ENCODE measurements at regions not wholly inside any gene's neighbourhood (a gene's known extent, or its start where the extent isn't known, plus 50 kb on each side); places are given as distances from the start of the nearest gene placed in this dataset.

DNA sequence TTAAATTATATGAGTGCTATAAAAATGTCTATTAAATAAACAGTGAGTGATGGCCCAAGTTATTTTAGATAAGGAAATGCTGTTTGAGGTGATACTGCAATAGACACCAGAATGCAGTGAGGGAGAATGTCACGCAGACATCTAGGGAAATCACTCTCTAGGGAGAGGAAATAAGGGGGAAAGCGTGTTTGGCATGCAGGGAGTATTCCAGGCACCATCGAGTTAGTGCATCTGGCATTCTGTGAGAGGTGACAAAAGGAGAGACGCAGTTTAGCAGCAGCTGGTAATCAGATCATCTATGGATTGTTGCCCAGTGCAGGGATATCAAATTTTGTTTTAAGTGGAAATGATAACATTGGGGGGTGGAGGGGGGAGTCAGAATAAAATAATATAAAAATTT is 175.4 kb upstream of the NETO1 start:
- no peaks in the 10 kb centered on the region for H3K36me3 Mint-ChIP-seq (ENCODE audit: low read depth)
- H3K27me3 Mint-ChIP-seq (ENCODE audit: low read depth) = no peaks in the 10 kb centered on the region
- H3K4me3 Mint-ChIP-seq (ENCODE audit: unreplicated experiment) = no peak overlapping the region
- peaks cover 6% of the 10 kb centered on the region for H3K9me3 Mint-ChIP-seq (ENCODE audit: low read depth)
- H3K27ac Mint-ChIP-seq (ENCODE audit: unreplicated experiment) = no peak overlapping the region
- no peak for DNase-seq (ENCODE audit: low spot score)
- no peak for TF ChIP-seq CTCF (IDR thresholded peaks at IDR 0.05)
- H3K4me1 Mint-ChIP-seq (ENCODE audit: low read depth) = no peaks in the 10 kb centered on the region

DNA sequence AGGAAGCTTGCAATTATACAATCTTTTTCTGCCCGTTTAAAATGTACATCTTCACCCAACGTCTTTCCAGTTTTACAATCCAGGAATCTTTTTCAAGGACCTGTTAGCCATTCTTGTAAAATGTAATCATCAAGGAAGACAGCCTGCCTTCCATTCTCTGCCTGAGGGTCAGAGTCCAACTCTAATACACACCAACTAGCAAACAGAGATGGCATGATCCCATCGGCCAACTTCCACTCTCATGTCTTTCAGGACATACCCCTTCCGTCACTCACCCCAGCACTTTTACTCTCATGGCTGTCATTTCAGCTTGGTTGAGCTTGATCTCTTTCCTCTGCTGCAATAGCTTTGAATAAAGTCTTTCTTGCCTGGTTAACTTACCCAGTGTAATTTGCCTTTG is 172.5 kb upstream of the NETO1 start:
- no peak overlapping the region for H3K27ac Mint-ChIP-seq (ENCODE audit: unreplicated experiment)
- H3K9me3 Mint-ChIP-seq (ENCODE audit: low read depth) = no peaks in the 10 kb centered on the region
- H3K27me3 Mint-ChIP-seq (ENCODE audit: low read depth) = no peaks in the 10 kb centered on the region
- H3K4me1 Mint-ChIP-seq (ENCODE audit: low read depth) = no peaks in the 10 kb centered on the region
- H3K4me3 Mint-ChIP-seq (ENCODE audit: unreplicated experiment) = no peak overlapping the region
- TF ChIP-seq CTCF (IDR thresholded peaks at IDR 0.05) = no peak
- DNase-seq (ENCODE audit: low spot score) = no peak
- no peaks in the 10 kb centered on the region for H3K36me3 Mint-ChIP-seq (ENCODE audit: low read depth)

DNA sequence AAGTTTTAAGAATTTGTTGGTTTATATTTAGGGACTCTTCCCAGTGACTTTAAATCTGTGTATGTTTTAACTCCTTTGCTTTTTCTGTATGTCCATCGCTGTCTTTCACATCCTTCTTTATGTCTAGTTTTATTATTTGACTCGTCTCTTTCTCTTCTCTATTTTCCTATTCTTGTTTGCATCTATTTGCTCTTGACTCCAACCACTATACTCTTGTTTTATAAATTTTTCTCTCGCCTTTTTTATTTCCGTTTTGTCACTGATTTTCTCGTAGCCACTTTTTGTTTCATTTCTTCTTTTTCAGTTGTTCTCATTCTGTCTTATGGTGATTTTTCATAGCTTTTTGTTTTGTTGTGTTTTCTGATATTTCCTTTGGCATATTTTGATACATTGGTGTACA is 170.5 kb upstream of the NETO1 start:
- Mint-ChIP-seq H3K4me3 (ENCODE audit: unreplicated experiment) (no peak overlapping the region), H3K27ac (ENCODE audit: unreplicated experiment) (no peak overlapping the region), H3K4me1 (ENCODE audit: low read depth) (no peaks in the 10 kb centered on the region), H3K27me3 (ENCODE audit: low read depth) (no peaks in the 10 kb centered on the region), H3K36me3 (ENCODE audit: low read depth) (no peaks in the 10 kb centered on the region), H3K9me3 (ENCODE audit: low read depth) (no peaks in the 10 kb centered on the region)
- no peak for TF ChIP-seq CTCF (IDR thresholded peaks at IDR 0.05)
- DNase-seq (ENCODE audit: low spot score) = no peak

DNA sequence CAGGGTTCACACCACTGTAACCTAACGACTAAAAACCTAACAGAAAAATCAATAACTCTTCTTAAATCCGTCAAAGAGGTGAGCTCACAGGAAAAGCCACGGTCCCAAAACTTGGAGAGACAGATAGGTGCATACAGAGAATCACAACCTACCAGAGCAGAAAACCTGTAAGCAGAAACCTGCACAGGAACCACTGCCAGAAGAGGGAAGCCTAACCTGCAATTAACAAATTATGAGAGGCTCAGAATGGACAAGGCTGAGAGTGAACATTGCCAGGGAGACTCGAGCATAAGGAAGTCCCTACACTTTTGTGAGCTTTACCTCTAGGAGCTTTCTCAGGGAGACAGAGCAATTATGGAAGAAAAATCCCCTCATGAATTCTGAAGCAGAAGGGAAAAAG is 156.2 kb upstream of the NETO1 start:
- no peak for TF ChIP-seq CTCF (IDR thresholded peaks at IDR 0.05)
- Mint-ChIP-seq H3K27me3 (ENCODE audit: low read depth) (no peaks in the 10 kb centered on the region), H3K9me3 (ENCODE audit: low read depth) (peaks cover 31% of the 10 kb centered on the region), H3K4me1 (ENCODE audit: low read depth) (no peaks in the 10 kb centered on the region), H3K27ac (ENCODE audit: unreplicated experiment) (no peak overlapping the region), H3K36me3 (ENCODE audit: low read depth) (no peaks in the 10 kb centered on the region), H3K4me3 (ENCODE audit: unreplicated experiment) (no peak overlapping the region)
- no peak for DNase-seq (ENCODE audit: low spot score)

- no peak for DNase-seq (ENCODE audit: low spot score)
- TF ChIP-seq CTCF (IDR thresholded peaks at IDR 0.05) = no peak
- H3K4me1 Mint-ChIP-seq (ENCODE audit: low read depth) = no peaks in the 10 kb centered on the region
These were observed 141.9 kb upstream of the NETO1 start for GRCh38 chr18:73009691-73010090.

More at GRCh38 chr18:73009691-73010090, 141.9 kb upstream of the NETO1 start:
- Mint-ChIP-seq H3K27me3 (ENCODE audit: low read depth) (peaks cover under 1% of the 10 kb centered on the region), H3K4me3 (ENCODE audit: unreplicated experiment) (no peak overlapping the region), H3K36me3 (ENCODE audit: low read depth) (no peaks in the 10 kb centered on the region), H3K9me3 (ENCODE audit: low read depth) (peaks cover 12% of the 10 kb centered on the region), H3K27ac (ENCODE audit: unreplicated experiment) (no peak overlapping the region)
